HT-29 (cell line): ENCODE measurements at regions not wholly inside any gene's neighbourhood (a gene's known extent, or its start where the extent isn't known, plus 50 kb on each side); places are given as distances from the start of the nearest gene placed in this dataset.
"Not testable (repeated sequence)": the region's sequence is repeated elsewhere in the genome, so short reads cannot be mapped to it uniquely, and the experiment has no call there.

ENCODE experiments used
- DNase-seq: peaks from one replicate; pipeline ENCODE4 v3.0.0-alpha.2; 2015; ENCODE audit warnings: low spot score

DNA sequence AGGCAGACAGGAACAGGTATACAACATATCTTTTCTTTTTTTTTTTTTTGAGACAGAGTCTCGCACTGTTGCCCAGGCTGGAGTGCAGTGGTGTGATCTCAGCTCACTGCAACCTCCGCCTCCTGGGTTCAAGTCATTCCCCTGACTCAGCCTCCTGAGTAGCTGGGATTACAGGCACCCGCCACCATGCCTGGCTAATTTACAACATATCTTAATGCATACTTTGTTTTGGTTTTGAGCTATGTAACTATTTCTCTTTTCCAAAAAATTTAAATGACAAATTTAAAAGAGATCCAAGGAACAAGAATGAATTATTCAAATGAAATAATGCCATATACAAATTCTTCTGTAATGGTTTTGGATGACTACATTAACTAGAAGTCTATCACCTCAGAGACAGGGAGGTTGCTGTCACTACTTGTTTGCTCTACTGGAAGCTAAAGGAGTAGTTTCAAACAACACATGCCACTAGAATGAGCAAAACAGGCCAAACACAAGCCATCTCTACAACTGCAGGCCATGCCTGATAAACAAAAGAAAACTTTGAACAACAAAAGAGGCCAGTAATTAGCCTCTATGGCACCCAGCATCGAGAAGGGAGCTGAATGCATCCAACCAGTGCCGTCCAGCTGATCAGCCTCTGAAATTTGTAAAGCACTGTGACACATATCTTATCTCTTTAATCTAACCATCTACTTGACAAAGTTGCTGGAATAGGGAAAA is 133.6 kb upstream of the VOPP1 start:
- DNase-seq = not testable (repeated sequence)

DNA sequence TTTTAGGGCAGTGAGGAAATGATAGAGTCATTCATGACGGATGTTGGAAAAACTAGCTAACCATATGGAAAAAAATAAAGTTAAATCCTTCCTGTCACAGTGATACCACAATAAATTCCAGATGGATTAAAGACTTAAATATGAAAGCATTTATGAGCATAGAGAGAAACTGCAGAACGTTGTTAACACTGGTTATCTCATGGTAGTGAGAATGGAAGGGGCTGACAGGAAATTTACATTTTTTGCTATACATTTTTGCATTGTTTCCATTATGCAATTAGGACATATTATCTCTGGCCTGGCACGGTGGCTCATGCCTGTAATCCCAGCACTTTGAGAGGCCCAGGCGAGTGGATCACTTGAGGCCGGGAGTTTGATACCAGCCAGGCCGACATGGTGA is 130.5 kb upstream of the VOPP1 start:
- DNase-seq = not testable (repeated sequence)

DNA sequence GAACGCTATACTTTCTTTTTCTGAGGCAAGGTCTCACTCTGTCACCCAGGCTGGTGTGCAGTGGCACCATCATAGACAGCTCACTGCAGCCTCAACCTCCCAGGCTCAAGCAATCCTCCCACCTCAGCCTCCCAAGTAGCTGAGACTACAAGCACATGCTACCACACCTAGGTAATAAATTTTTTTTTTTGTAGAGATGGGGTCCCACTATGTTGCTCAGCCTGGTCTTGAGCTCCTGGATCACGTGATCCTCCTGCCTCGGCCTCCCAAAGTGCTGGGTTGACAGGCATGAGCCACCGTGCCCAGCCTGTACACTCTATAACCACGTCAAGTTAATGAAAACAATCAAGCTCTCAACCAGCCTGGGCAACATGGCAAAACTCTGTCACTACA is 127.1 kb upstream of the VOPP1 start:
- DNase-seq = not testable (repeated sequence)

DNA sequence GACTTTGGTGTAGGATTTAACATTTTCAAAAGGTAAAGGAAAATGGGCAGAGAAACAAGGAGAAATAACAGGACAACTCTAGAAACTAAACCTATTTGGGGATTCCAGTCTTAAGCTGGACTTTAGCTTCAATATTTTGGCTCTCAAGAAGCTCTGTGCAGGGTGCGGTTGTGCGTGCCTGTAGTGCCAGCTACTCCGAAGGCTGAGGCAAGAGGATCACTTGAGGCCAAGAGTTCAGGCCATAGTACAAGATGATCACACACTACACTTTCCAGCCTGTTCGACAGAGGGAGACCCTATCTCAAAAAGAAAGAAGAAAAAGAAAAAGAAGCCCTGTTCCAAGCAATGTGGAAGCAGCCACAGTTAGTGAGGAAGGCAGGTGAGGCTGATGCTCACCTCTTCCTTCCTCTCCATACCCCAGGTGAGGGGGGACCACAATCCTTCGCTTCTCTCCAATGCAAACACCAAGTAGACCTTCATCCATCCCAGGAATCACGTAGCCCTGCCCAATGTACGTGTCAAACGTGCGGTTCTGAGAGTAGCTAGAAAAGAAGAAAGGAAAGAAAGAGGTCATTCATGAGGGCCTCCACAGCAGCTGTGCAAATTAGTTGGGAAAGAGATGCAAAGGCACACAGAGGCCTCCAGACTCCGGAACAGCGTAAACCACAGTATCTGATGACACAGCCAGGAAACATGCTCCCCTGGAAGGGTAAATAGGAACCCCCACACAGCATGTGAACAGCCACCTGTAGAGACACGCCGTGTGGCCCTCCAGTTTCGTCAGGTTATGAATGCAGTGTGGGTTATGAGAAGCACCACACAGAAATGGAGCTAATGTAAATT is 126.5 kb upstream of the VOPP1 start:
- not testable (repeated sequence) for DNase-seq

DNA sequence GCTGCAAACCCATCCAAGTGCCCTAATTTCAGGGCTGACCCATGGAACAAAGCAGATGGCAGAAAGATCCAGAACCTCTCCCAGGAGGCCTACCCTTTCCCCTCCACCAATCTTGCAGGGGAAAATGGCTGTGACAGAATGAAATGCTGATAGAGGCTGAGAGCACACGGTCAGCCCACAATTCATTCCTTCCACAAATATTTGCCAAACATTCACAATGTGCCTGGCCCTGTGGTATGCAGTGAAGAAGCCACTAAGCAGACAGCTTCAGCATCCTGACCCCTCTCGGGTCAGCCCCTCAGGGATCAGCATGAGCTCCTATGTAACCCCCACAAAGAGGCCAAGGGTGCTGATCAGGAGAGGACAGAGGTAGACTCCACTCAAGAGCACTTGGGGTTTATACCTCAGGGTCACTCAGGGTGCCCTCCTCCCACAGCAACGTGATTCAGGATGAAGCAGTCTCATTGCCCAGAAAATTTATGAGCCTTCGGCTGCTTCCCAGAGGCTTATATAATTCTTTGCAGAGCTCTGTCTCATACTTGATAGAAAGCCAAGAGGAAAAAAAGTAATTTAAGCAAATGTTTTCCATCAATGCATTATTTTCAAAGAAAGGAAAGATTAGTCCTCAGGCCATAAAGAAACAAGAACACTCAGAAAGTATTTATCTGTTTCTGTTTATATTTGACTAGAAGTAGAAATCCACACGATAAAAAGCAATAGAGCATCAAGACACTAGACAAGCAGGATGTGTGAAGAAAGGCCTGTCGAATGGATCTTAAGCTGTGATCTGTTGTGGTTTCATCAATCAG is 123.8 kb upstream of the VOPP1 start:
- DNase-seq = not testable (repeated sequence)

DNA sequence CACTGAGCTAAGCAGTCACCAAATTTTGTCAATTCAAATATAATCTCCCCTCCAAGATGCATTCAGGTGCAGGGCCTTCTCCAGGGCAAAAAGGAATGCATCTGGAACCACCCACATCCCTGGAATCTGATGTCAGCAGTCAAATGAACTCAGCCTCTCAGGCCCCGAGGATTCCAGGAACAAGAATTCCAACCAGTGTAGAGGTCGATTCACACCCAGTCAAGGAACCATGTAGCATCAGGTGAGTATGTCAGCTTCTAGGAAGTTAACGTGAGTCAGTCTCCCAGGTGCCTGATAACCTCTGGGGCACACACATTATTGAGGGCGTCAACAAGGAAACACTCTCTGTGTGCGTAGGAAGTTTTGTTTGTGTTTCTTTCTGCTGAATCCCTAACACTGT is 122.2 kb upstream of the VOPP1 start:
- peak; percentile 62 for DNase-seq

DNA sequence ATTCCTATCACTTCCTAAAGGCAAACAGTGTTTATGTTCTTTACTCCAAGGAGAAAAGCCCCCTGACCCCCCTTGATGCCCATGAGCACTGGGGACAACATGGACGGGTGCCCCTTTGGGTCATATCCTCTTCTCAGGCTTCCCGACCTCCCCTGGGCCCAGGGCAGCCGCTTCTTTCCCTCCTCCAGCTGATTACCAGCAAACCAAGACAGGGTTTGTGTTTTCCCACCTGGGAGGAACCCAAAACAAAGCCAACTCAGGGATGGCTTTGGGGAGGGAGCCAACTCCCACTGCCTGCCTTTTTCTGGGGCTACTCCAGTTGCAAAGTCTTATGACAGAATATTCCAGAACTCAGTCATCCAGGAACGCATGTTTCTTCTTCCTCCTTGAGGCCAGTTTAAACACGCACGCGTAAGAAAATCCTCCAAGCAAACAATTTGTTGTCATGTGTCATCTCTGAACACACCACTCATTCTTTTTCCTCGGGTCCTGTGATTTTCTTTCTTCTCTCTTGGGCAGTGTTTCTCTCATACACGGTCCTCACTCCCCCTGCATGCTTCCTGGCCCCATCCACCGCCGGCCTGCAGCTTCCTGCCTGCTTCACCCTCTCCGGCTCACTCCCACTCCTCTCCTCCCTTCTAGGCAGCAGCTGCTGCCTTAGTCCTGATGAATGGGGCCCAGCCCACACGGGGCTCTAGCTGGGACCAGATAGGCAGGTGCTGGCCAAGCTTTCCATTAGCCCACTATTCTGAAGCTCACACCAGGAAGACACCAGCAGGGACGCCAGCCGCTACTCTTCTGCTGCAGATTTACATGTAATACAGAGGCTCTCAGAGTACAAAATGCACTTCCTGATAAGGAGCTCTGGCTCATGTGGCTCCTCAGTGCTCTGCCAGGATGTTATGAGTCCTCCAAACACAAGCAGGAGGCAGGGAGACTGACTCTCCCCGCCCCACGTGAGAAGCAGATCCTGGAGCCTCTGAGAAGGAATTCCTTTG is 116.7 kb upstream of the VOPP1 start:
- DNase-seq = not testable (repeated sequence)

DNA sequence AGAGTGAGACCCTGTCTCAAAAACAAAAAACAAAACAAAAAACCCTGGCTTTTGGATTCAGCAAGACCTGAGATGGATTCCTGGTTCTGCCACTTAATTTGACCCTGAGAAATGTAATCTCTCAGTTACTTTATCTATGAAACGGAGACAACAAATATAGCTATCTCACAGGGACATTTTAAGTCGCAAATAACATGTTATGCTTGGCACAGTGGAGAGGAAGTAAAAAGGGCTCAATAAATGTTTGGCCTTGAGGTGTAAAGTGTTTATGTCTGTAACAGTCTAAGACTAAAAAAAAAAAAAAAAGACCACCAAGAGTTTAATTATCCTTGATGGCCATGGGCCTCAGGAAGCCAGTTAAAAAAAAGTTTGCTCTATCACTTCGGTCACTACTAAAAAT is 116.0 kb upstream of the VOPP1 start:
- not testable (repeated sequence) for DNase-seq

DNA sequence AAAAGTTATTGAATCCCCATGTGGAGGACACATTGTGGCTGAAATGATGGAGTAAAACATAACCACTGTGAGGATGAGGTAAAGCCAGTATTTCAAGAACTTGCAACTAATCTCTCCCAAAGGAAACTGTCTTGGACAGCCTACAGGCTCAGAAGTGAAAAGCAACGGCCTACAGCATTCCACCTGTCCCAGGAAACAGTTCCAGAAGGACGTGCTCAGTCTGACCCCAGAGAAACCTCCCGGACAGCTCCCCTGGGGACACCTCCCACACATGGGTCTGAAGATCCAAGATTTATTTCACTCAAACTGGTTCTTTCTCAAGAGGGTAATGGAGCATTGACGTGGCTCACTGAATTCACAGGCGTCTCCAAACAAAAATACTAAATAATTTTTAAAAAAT is 115.0 kb upstream of the VOPP1 start:
- not testable (repeated sequence) for DNase-seq

DNA sequence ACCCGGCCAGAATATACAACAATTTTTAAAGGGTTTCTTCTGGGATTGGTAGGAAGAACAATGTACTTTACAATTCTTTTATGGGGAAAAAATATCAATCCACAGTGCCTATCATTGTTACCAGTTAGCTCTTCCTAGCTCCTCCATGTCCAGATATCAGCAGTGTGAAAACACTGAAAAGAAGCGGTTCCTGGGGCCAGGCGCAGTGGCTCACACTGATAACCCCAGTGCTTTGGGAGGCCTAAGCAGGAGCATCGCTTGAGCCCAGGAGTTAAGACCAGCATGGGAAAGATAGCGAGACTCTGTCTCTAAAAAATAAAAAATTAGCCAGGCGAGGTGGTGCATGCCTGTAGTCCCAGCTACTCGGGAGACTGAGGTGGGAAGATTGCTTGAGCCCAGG is 114.5 kb upstream of the VOPP1 start:
- DNase-seq = not testable (repeated sequence)

DNA sequence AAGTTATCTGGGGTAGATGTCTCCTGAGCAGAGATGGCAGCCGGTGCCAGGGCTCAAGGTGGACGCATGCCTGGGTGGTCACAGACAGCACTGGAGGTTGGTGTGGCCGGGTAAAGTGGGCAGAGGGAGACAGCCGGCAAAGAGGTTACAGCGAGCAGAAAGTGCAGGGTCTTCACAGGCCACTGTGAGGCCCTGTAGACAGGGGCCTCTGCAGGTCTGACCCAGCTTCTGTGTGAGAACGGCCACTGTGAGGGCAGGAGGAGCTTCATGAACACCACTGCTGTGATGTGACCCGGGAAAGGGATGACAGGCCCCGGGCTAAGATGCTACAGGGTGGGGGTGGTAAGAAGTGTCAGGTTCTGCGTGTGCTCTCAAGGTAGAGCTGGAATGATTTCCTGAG is 111.2 kb upstream of the VOPP1 start:
- DNase-seq = not testable (repeated sequence)

DNA sequence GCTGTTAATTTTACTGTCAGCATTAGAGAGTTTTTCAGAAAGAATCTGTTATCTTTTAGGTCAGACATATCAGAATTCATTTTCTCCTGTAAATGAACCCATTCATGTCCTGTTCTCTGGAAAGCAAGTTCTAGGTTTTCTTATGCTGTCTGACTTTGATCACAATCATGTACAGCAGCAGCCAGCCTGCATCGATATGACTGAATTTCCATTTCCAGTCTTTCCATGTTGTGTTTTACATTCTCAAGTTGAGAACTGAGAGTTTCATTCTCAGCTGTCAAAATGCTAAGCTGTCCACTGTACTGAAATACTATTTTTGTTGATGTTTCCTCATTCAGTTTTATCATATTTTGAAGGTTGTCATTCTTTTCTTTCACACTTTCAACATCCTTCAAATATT is 103.3 kb upstream of the VOPP1 start:
- DNase-seq = not testable (repeated sequence)

DNA sequence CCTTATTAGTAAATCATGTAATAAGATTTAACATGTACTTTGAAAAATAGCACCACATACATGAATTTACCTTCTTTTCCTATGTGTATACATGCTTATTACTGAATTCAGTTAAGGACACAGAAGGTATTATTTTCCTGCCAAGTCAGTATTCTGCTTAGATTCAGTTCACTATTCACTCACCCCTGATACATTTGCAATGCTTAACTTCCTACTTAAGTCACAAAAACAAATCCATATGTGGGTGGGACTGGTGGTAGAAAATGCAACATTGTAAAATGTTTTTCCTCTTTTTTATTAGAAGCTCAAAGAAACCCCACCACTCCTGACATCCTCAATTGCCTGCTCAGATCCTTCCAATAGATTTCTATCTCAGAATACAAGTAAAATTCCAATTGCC is 101.2 kb upstream of the VOPP1 start:
- DNase-seq = not testable (repeated sequence)

DNA sequence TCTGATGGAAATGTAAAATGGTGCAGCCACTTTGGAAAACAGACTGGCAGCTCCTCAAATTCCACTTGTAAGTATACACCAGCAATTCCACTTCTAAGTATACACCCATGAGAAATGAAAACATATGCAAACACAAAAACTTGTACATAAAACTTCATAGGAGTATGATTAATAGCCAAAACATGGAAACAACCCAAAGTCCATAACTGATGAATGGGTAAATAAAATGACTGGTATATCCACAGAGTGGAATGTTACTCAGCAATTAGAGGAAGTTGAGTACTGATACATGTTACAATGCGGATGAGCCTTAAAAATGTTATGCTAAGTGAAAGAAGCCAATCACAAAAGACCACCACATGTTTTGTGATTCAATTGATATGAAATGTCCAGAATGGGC is 99.8 kb upstream of the VOPP1 start:
- not testable (repeated sequence) for DNase-seq

DNA sequence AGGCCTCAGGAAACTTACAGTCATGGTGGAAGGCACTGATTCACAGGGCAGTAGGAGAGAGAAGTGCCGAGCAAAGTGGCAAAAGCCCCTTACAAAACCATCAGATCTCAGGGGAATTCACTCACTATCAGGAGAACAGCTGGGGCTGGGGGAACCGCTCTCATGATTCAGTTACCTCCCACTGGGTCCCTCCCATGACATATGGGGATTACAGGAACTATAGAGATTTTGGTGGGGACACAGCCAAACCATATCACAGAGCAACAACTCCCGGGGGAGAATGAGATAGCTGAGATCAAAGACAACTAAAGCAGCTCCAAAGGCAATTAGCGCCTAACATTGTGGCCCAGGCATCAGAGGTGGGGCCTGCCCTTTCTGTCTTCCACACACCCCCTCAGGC is 85.4 kb upstream of the VOPP1 start:
- no peak for DNase-seq

DNA sequence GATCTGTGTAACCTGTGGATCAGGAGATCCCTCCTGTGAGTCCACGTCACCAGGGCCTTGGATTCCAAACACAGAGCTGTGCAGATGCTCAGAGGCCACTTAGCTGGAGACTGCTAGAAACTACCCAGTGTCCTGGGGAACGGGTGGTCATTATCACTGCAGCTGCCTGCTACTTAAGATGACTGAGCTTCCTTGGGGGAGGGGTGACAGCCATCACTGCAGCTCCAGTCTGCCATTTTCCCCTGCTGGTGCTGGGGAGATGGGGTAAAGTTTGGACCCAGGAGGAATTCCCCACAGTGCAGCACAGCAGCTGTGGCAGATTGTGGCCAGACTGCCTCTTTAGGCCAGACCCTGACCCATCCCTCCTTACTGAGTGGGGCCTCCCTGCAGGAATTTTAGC is 78.8 kb upstream of the VOPP1 start:
- DNase-seq = no peak

DNA sequence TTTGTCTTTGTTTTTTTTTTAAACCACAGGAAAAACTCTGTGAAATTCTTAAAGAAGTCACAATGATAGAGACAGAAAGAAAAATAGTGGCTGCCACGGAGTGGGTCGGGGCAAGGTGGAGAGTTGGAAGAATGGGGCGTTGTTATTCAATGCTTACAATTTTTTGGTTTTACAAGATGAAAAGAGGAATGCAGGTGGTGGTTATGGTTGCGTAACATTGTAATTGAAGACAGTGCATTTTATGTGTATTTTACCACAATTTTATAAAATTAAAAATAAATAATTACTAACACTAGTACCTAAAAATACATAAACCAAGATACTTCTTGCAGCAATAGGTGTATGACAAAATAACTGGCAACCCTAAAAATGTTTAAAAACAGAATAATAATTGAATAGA is 76.9 kb upstream of the VOPP1 start:
- no peak for DNase-seq

DNA sequence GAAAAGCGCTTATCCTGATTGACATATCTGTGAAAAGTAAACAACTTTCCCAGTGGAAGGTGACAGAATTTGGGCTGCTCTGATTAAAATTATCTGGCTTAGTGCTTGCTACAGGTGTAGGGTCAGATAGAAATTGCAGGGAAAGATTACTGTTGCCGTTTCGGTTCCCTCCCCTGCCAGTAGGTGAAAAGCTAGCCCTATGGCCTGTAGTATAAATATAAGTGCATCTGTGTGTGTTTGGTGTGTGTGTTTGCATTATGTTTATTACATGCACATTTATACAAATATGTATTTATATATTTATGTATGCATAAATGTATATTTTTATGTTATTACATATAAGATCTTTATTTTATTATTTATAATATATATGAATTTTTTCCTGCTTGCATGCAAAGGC is 72.3 kb upstream of the VOPP1 start:
- no peak for DNase-seq

DNA sequence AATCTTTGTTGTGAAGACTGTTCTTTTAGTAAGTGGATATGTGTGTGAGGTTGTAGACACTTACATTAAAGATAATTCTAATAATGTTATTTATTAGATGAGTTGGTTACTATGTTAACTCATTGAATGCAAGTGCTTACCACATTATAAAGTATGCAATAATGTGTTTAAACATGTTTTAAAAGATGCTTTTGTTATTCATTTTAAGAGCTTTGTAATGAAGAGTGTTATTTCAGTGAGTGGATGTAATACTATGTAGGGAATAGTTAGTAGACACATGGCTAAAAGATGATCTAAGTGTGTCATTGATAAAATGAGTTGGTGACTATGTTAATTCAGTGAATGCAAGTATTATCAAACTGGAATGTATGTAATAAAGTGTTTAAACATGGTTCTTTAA is 70.0 kb upstream of the VOPP1 start:
- DNase-seq = no peak

DNA sequence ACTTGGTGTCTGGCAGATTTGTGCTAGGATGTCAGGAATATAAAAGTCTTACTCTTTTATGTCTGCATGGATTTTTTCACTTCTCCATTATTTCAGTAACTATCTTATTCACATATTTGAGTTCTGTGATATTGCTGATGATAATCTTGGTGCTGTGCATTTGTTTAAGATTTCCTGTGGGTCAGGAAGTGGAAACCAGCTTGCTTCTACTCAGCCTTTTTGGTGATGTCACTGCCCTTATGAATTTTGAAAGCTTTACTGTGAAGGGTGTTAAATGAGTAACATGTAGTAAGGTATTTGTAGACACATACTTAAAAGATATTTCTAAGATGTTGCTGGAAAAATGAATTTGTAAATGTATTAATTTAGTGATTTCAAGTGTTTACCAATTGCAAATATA is 69.5 kb upstream of the VOPP1 start:
- no peak for DNase-seq

DNA sequence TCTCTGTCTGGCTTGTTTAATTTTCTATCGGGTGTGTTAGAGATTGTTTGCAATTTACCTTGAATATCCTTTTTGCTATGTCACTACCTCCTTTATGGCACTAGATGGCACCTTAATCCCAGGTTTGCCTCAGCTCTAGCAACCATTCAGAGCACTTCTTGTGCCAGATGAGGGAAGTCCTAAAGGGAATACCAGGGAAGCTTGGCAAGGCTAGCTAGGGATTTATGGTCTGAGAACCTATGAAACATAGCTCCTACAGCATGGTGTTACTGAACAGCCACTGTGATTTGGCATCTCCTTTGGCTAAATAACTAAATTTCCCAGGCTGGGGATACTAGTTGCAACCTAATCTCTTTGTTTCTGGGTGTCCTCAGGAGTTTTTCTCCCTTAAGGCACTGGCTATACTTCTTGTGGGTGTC is 69.0 kb upstream of the VOPP1 start:
- DNase-seq = peak; percentile 80
